PC-9 (cell line): ENCODE measurements at regions not wholly inside any gene's neighbourhood (a gene's known extent, or its start where the extent isn't known, plus 50 kb on each side); places are given as distances from the start of the nearest gene placed in this dataset.
"Not testable (repeated sequence)": the region's sequence is repeated elsewhere in the genome, so short reads cannot be mapped to it uniquely, and the experiment has no call there.

Experiments
- BruUV-seq: library from RNA; stranded (reverse); fragments of 400-500 nt; replicated peaks from 2 replicates; lab custom pipeline; 2021; lab: Mats Ljungman, UMichigan
- CTCF ChIA-PET: fragments of 300-600 bp; sonication (Branson Sonifier 250); formaldehyde crosslinking; loops from one replicate; lab custom pipeline; 2022; ENCODE audit warnings: antibody characterized with exemption; lab: Charles Lee
- POLR2A ChIA-PET: fragments of 300-600 bp; sonication (Branson Sonifier 250); formaldehyde crosslinking; loops from one replicate; lab custom pipeline; 2022; ENCODE audit warnings: antibody characterized with exemption; ENCODE audit not compliant: unreplicated experiment; lab: Charles Lee
- DNase-seq, 2 experiments: peaks; one replicate each; pipeline versions ENCODE4 v3.0.0 to v3.0.0-alpha.2; 2015 to 2022; ENCODE audit warnings: mixed read lengths in 1 of 2
- H2AFZ ChIP-seq: fragments of 200-600 bp; sonication (generic); 2 replicates; pipeline ENCODE4 v1.8.1; 2017; ENCODE audit warnings: antibody characterized with exemption
- H3F3A ChIP-seq: fragments of 200-600 bp; sonication (generic); 2 replicates; pipeline ENCODE4 v1.8.1; 2017; ENCODE audit warnings: antibody characterized with exemption, mild to moderate bottlenecking, low read depth; ENCODE audit not compliant: insufficient read depth
- H3K27ac ChIP-seq: fragments of 200-600 bp; sonication (generic); 2 replicates; pipeline ENCODE4 v1.6.1; 2016; ENCODE audit warnings: mixed run types
- H3K27me3 ChIP-seq: fragments of 200-600 bp; sonication (generic); 2 replicates; pipeline ENCODE4 v1.6.1; 2016; ENCODE audit warnings: low read depth, mixed run types; ENCODE audit not compliant: insufficient read depth
- H3K36me3 ChIP-seq: fragments of 200-600 bp; sonication (generic); 2 replicates; pipeline ENCODE4 v1.6.1; 2016; ENCODE audit warnings: low read depth, mixed run types
- H3K4me1 ChIP-seq: fragments of 200-600 bp; sonication (generic); replicated peaks from 2 replicates; pipeline ENCODE4 v1.6.1; 2016; ENCODE audit warnings: mixed run types; ENCODE audit not compliant: insufficient read depth
- H3K4me2 ChIP-seq: fragments of 200-600 bp; sonication (generic); 2 replicates; pipeline ENCODE4 v1.6.1; 2017; ENCODE audit warnings: mixed run types
- H3K4me3 ChIP-seq: fragments of 200-600 bp; sonication (generic); 2 replicates; pipeline ENCODE4 v1.6.1; 2016; ENCODE audit warnings: mixed run types
- H3K79me2 ChIP-seq: fragments of 200-600 bp; sonication (generic); 2 replicates; pipeline ENCODE4 v1.6.1; 2017; ENCODE audit warnings: low read depth, mixed run types
- H3K9me2 ChIP-seq: fragments of 200-600 bp; sonication (generic); 2 replicates; pipeline ENCODE4 v1.8.1; 2017; ENCODE audit warnings: mild to moderate bottlenecking; ENCODE audit not compliant: insufficient read depth
- H3K9me3 ChIP-seq: fragments of 200-600 bp; sonication (generic); 2 replicates; pipeline ENCODE4 v1.8.1; 2016; ENCODE audit warnings: low read depth; ENCODE audit not compliant: insufficient read depth
- H4K20me1 ChIP-seq: fragments of 200-600 bp; sonication (generic); 2 replicates; pipeline ENCODE4 v1.8.1; 2017; ENCODE audit not compliant: insufficient read depth
- EZH2 ChIP-seq: fragments of 200-600 bp; sonication (generic); IDR thresholded peaks from 2 replicates; pipeline ENCODE4 v1.8.0; 2017; ENCODE audit warnings: antibody characterized with exemption, low read depth
- intact Hi-C: fragments of 100-400 bp; cut with micrococcal nuclease; formaldehyde crosslinking; loops from one replicate; pipeline ENCODE4 v1.10.0; 2022; ENCODE audit not compliant: unreplicated experiment
- TF ChIP-seq, protein P1 (sequence below): fragments of 200-600 bp; sonication (generic); conservative IDR thresholded peaks from 2 replicates; pipeline ENCODE4 v1.6.1; 2017; ENCODE audit warnings: mixed run types, antibody characterized with exemption, mild to moderate bottlenecking, moderate library complexity

DNA sequence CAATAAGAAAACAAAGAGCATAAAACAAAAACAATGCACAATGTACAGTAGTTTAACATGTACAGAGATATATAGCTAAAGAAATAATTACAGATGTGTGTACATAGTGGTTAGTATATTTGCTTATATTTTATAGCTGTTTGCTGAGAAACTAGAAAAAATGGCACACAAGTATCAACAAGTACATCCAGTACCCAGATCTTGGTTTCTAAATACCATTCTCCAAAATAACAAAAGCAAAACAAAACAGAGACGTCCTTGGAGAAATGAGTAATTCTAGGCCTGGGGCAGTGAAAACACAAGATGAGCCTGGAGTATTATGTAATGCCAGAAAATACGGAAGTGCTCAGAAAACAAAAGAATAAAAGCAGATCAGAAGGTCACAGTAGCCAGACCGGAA lies 189.6 kb downstream of the TMEM47 start:
- Histone ChIP-seq H3K9me3 (no peaks in the 10 kb centered on the region), H3K9me2 (no peaks in the 10 kb centered on the region), H4K20me1 (no peaks in the 10 kb centered on the region), H3K4me3 (no peak overlapping the region), H3K36me3 (no peaks in the 10 kb centered on the region), H2AFZ (no peak overlapping the region), H3K79me2 (no peaks in the 10 kb centered on the region), H3K4me1 (no peaks in the 10 kb centered on the region), H3K27ac (no peak overlapping the region), H3F3A (no peaks in the 10 kb centered on the region), H3K27me3 (no peaks in the 10 kb centered on the region), H3K4me2 (no peak overlapping the region)
- no peak for TF ChIP-seq EZH2
- TF ChIP-seq, protein P1, sequence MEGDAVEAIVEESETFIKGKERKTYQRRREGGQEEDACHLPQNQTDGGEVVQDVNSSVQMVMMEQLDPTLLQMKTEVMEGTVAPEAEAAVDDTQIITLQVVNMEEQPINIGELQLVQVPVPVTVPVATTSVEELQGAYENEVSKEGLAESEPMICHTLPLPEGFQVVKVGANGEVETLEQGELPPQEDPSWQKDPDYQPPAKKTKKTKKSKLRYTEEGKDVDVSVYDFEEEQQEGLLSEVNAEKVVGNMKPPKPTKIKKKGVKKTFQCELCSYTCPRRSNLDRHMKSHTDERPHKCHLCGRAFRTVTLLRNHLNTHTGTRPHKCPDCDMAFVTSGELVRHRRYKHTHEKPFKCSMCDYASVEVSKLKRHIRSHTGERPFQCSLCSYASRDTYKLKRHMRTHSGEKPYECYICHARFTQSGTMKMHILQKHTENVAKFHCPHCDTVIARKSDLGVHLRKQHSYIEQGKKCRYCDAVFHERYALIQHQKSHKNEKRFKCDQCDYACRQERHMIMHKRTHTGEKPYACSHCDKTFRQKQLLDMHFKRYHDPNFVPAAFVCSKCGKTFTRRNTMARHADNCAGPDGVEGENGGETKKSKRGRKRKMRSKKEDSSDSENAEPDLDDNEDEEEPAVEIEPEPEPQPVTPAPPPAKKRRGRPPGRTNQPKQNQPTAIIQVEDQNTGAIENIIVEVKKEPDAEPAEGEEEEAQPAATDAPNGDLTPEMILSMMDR = no peak
- POLR2A ChIA-PET = no interaction called here
- intact Hi-C loops = no loop called here
- no TSS peak for BruUV-seq
- CTCF ChIA-PET = no interaction called here
- no peak for DNase-seq

DNA sequence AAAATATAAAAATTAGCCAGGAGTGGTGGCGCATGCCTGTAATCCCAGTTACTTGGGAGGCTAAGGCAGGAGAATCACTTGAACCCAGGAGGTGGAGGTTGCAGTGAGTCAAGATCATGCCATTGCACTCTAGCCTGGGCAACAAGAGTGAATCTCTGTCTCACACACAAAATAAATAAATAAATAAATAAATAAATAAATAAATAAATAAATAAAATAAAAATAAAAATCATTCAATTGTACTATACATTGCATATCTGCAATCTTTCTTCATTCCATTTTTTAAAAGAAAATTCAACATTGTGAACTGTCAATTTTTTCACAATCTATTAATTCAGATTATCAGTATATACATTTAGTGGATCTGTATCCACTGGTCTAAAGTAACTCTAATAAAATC lies 193.9 kb downstream of the TMEM47 start:
- not testable (repeated sequence) for DNase-seq

DNA sequence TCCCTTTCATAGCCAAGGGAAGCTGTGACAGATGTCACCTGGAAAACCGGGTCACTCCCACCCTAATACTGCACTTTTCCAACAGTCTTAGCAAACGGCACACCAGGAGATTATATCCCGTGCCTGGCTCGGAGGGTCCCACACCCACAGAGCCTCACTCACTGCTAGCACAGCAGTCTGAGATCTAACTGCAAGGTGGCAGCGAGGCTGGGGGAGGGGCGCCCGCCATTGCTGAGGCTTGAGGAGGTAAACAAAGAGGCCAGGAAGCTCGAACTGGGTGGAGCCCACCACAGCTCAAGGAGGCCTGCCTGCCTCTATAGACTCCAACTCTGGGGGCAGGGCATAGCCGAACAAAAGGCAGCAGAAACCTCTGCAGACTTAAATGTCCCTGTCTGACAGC lies 199.2 kb downstream of the TMEM47 start:
- POLR2A ChIA-PET, BruUV-seq, CTCF ChIA-PET: not testable (repeated sequence)

More for the DNA sequence above, 193.9 kb downstream of the TMEM47 start:
- H3K27me3 ChIP-seq, H3K9me3 ChIP-seq, H4K20me1 ChIP-seq, H3K4me1 ChIP-seq, H3K36me3 ChIP-seq, BruUV-seq, H3K27ac ChIP-seq, POLR2A ChIA-PET, H2AFZ ChIP-seq, H3K4me2 ChIP-seq, H3F3A ChIP-seq, H3K9me2 ChIP-seq, H3K79me2 ChIP-seq, CTCF ChIA-PET, H3K4me3 ChIP-seq, intact Hi-C loops: not testable (repeated sequence)

DNA sequence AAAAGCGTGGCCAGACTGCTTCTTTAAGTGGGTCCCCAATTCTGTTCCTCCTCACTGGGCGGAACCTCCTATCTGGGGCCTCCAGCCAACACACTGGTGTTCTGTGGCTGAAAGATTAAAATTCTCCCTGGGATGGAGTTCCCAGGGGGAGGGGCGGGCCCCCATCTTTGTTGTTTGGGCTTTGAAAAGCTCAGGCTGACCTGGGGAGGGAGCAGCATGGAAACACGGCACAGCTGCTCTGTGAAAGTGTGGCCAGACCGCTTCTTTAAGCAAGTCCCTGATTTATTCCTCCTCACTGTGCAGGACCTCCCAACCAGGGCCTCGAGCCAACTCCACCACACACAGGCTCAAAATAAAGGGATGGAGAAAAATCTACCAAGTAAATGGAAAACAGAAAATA lies 219.5 kb downstream of the TMEM47 start:
- BruUV-seq = no TSS peak
- no peaks in the 10 kb centered on the region for H3K79me2 ChIP-seq
- H3K4me3 ChIP-seq = no peak overlapping the region
- H2AFZ ChIP-seq = no peak overlapping the region
- H3K9me2 ChIP-seq = no peaks in the 10 kb centered on the region
- H3K36me3 ChIP-seq = no peaks in the 10 kb centered on the region
- no peak overlapping the region for H3K4me2 ChIP-seq
- ChIA-PET CTCF (no interaction called here), POLR2A (no interaction called here)
- no peaks in the 10 kb centered on the region for H3K4me1 ChIP-seq
- no peak overlapping the region for H3K27ac ChIP-seq
- DNase-seq = no peak
- intact Hi-C loops = no loop called here
- no peaks in the 10 kb centered on the region for H3K9me3 ChIP-seq
- H3K27me3 ChIP-seq = no peaks in the 10 kb centered on the region
- TF ChIP-seq, protein P1 = no peak
- TF ChIP-seq EZH2 = no peak
- no peaks in the 10 kb centered on the region for H3F3A ChIP-seq
- no peaks in the 10 kb centered on the region for H4K20me1 ChIP-seq

More for the DNA sequence above, 199.2 kb downstream of the TMEM47 start:
- H3K27me3 ChIP-seq, H3K36me3 ChIP-seq, H3F3A ChIP-seq, H3K79me2 ChIP-seq, H3K9me3 ChIP-seq, H3K4me3 ChIP-seq, intact Hi-C loops, DNase-seq, H4K20me1 ChIP-seq, H3K27ac ChIP-seq, H3K4me2 ChIP-seq, H3K9me2 ChIP-seq, H3K4me1 ChIP-seq, H2AFZ ChIP-seq: not testable (repeated sequence)
